Ishikawa (cell line): ENCODE measurements at regions not wholly inside any gene's neighbourhood (a gene's known extent, or its start where the extent isn't known, plus 50 kb on each side); places are given as distances from the start of the nearest gene placed in this dataset.

Experiments
- CEBPB ChIP-seq: IDR thresholded peaks from 2 replicates; pipeline ENCODE4 v1.6.1; 2012
- CREB1 ChIP-seq: IDR thresholded peaks from 2 replicates; pipeline ENCODE4 v1.6.1; 2012; ENCODE audit warnings: low read depth
- EGR1 ChIP-seq: IDR thresholded peaks from 2 replicates; pipeline ENCODE4 v1.6.1; 2012
- EP300 ChIP-seq: IDR thresholded peaks from 2 replicates; pipeline ENCODE4 v1.6.1; 2012; ENCODE audit warnings: borderline replicate concordance
- FOXM1 ChIP-seq: IDR thresholded peaks from 2 replicates; pipeline ENCODE4 v1.6.1; 2012; ENCODE audit warnings: low read depth, borderline replicate concordance
- NFIC ChIP-seq: IDR thresholded peaks from 2 replicates; pipeline ENCODE4 v1.6.1; 2012
- RAD21 ChIP-seq: IDR thresholded peaks from 2 replicates; pipeline ENCODE4 v1.6.1; 2012; ENCODE audit warnings: low read depth
- TAF1 ChIP-seq: IDR thresholded peaks from 2 replicates; pipeline ENCODE4 v1.6.1; 2012; ENCODE audit warnings: low read depth, mild to moderate bottlenecking
- TCF12 ChIP-seq: IDR thresholded peaks from 2 replicates; pipeline ENCODE4 v1.6.1; 2012; ENCODE audit warnings: low read depth
- TEAD4 ChIP-seq: IDR thresholded peaks from 2 replicates; pipeline ENCODE4 v1.6.1; 2012
- YY1 ChIP-seq: IDR thresholded peaks from 2 replicates; pipeline ENCODE4 v1.6.1; 2012; ENCODE audit warnings: low read depth
- ZBTB7A ChIP-seq: IDR thresholded peaks from 2 replicates; pipeline ENCODE4 v1.6.1; 2012; ENCODE audit warnings: low read depth
- TF ChIP-seq, protein P1 (sequence below): IDR thresholded peaks from 2 replicates; pipeline ENCODE4 v1.6.1; 2012
- TF ChIP-seq, protein P2 (sequence below): IDR thresholded peaks from 2 replicates; pipeline ENCODE4 v1.6.1; 2012; ENCODE audit warnings: low read depth, mild to moderate bottlenecking
- TF ChIP-seq, protein P3 (sequence below): IDR thresholded peaks from 2 replicates; pipeline ENCODE4 v1.6.1; 2012

DNA sequence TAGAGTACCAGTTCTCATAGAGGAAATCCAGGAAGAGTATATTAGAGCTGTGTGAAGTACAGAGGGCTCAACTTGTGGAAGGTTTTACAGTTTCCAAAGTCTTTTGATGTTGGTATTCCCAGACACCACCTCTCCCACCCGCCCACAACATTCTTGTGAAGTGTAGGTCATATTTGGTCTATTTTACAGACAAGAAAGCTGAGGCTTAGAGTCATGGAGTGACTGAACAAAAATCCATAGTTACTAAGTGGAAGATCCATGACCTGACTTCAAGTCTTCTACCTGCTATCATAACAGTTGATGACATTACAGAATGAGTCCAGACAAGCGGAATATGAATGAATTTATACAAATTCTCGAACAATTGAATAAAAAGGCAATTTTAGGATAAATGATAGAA, 187.1 kb upstream of the RPS23 start:
- no peak for TF ChIP-seq NFIC
- no peak for TF ChIP-seq EP300
- TF ChIP-seq TAF1: no peak
- no peak for TF ChIP-seq FOXM1
- TF ChIP-seq CEBPB: no peak
- TF ChIP-seq, protein P1, sequence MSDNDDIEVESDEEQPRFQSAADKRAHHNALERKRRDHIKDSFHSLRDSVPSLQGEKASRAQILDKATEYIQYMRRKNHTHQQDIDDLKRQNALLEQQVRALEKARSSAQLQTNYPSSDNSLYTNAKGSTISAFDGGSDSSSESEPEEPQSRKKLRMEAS: no peak
- no peak for TF ChIP-seq TEAD4
- TF ChIP-seq, protein P2, sequence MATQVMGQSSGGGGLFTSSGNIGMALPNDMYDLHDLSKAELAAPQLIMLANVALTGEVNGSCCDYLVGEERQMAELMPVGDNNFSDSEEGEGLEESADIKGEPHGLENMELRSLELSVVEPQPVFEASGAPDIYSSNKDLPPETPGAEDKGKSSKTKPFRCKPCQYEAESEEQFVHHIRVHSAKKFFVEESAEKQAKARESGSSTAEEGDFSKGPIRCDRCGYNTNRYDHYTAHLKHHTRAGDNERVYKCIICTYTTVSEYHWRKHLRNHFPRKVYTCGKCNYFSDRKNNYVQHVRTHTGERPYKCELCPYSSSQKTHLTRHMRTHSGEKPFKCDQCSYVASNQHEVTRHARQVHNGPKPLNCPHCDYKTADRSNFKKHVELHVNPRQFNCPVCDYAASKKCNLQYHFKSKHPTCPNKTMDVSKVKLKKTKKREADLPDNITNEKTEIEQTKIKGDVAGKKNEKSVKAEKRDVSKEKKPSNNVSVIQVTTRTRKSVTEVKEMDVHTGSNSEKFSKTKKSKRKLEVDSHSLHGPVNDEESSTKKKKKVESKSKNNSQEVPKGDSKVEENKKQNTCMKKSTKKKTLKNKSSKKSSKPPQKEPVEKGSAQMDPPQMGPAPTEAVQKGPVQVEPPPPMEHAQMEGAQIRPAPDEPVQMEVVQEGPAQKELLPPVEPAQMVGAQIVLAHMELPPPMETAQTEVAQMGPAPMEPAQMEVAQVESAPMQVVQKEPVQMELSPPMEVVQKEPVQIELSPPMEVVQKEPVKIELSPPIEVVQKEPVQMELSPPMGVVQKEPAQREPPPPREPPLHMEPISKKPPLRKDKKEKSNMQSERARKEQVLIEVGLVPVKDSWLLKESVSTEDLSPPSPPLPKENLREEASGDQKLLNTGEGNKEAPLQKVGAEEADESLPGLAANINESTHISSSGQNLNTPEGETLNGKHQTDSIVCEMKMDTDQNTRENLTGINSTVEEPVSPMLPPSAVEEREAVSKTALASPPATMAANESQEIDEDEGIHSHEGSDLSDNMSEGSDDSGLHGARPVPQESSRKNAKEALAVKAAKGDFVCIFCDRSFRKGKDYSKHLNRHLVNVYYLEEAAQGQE: no peak

DNA sequence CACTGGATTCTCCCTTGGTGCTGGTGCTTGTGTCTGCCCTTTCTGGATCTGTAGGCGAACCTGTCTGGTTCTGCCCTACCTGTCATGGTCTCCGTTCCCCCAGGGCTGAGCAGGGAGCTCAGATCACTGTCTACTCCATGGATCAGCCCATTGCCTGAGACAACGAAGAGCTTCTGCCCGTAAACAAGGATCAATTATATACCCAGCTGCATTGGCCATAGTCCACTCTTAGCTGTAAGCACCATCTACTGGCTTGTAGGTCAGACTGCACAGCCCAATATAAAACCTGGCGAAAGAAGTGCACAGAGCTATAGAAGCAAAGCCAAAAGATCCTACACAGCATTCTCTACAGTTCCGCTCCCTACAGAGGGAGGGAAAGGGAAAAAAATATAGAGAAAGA, 181.5 kb upstream of the RPS23 start:
- TF ChIP-seq, protein P1: no peak
- no peak for TF ChIP-seq YY1
- TF ChIP-seq, protein P3, sequence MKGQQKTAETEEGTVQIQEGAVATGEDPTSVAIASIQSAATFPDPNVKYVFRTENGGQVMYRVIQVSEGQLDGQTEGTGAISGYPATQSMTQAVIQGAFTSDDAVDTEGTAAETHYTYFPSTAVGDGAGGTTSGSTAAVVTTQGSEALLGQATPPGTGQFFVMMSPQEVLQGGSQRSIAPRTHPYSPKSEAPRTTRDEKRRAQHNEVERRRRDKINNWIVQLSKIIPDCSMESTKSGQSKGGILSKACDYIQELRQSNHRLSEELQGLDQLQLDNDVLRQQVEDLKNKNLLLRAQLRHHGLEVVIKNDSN: no peak
- TF ChIP-seq CREB1: no peak
- no peak for TF ChIP-seq EP300
- TF ChIP-seq CEBPB: no peak
- TF ChIP-seq ZBTB7A: no peak
- no peak for TF ChIP-seq NFIC
- no peak for TF ChIP-seq FOXM1
- no peak for TF ChIP-seq EGR1
- TF ChIP-seq TCF12: no peak
- no peak for TF ChIP-seq RAD21
- no peak for TF ChIP-seq TAF1

DNA sequence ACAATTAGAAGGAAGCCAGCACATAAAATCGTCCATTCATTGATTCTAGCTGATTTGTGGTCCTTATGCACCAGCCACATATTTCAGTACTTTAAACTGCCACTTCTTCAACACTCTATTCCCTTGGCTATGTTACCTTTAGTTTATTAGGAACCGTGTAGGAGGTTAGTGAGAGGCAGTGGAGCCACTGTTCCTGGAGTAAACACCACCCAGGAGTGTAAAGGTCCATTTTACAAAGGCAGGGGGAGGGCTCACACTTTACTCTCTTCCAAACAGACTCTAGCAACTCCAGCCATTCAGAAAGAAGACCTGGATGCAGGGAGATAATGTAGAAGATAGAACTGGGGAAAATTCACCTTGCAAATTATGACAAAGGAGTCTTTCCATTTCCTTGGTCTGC, 170.2 kb upstream of the RPS23 start:
- no peak for TF ChIP-seq EP300
- TF ChIP-seq CEBPB: no peak
- TF ChIP-seq RAD21: no peak
- no peak for TF ChIP-seq TCF12
- TF ChIP-seq EGR1: no peak
- TF ChIP-seq FOXM1: no peak
- TF ChIP-seq, protein P1: no peak

DNA sequence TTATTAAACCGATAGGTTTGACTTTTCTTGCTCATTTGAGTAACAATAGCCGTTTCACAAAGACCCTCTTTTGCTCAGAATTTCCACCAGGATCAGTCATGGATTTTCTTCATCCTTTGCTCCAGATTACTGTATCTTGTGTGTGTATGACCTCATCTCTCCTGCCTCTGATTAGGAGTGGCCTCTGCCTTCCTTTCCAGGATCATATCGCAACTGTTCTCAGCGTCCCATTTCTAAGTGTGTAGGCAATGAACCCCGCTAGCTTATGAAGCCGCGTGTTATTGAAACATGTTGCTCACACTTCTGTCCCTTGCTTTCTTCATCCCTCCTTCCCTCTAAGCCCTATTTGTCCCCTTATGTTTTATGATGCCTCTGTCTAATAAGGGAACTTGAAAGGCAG, 169.8 kb upstream of the RPS23 start:
- TF ChIP-seq EP300: no peak
- TF ChIP-seq, protein P2: no peak
- TF ChIP-seq ZBTB7A: no peak
- TF ChIP-seq TCF12: no peak
- TF ChIP-seq, protein P1: no peak
- no peak for TF ChIP-seq FOXM1
- no peak for TF ChIP-seq YY1
- TF ChIP-seq RAD21: no peak
- TF ChIP-seq, protein P3: no peak
- no peak for TF ChIP-seq TEAD4
- no peak for TF ChIP-seq NFIC
- no peak for TF ChIP-seq CREB1
- TF ChIP-seq TAF1: no peak

DNA sequence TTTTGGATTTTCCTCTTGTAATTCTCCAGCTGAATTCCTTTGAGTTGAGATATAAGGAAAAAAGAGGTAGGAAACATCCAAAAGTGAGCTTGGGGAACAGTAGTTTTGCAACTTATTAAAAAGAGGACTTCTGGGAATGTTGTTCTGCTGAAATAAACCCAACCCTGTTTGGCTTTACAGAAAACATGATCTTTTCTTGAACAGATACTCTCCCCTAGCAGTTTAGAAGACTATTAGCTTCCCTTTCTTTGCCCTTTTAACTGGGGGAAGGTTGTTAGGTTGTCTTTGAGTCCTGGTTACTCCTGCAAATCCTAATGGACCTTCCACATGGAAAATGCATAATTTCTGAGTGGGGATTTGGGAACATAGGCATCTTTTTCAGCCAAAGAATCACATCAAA, 168.7 kb upstream of the RPS23 start:
- no peak for TF ChIP-seq CEBPB
- TF ChIP-seq NFIC: no peak

DNA sequence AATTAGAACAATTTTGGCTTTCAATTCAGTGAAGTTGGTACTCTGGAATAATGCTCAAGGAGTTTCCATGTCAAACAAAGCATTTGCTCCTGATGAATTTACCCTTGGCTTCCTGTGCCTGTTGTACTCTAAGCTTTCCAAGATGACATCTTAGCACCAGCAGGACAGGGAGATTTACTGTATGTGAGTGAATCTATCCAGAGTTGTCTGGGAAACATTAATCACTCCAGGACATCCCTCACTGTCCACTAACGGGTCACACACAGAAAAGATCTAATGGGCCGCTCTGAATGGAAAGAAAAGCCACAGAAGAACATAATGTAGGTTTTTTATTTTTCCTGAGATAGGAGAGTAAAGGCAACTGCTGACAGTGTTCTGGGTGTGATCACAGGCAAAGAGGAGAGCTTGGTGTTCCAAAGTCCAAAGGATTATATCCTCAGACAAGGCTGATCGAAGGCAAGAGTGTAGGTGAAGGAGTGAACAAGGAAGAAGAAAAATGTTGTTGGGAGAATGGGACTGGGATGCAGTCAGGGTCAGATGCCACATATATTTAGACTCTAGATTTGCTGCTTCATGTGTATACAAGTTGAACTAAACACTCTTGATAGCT, 167.7 kb upstream of the RPS23 start:
- no peak for TF ChIP-seq EGR1
- TF ChIP-seq CEBPB: no peak
- no peak for TF ChIP-seq TCF12
- no peak for TF ChIP-seq ZBTB7A
- no peak for TF ChIP-seq TEAD4
- TF ChIP-seq, protein P1: no peak
- TF ChIP-seq EP300: no peak
- TF ChIP-seq YY1: no peak
- TF ChIP-seq FOXM1: no peak
- no peak for TF ChIP-seq CREB1
- no peak for TF ChIP-seq TAF1
- TF ChIP-seq, protein P2: no peak
